22Rv1 (cell line): ENCODE measurements at regions not wholly inside any gene's neighbourhood (a gene's known extent, or its start where the extent isn't known, plus 50 kb on each side); places are given as distances from the start of the nearest gene placed in this dataset.

Source experiments
- H3K27ac ChIP-seq: fragments of 450-650 bp; 2 replicates; pipeline ENCODE4 v1.5.1; 2017
- CTCF ChIP-seq: fragments of 450-650 bp; IDR thresholded peaks from 2 replicates; pipeline ENCODE4 v1.5.1; 2017; ENCODE audit warnings: mild to moderate bottlenecking
- ZFX ChIP-seq: fragments of 450-650 bp; IDR thresholded peaks from 2 replicates; pipeline ENCODE4 v1.6.1; 2017; ENCODE audit warnings: antibody characterized with exemption, borderline replicate concordance

GRCh38 chr17:73896966-73897365 is 252.7 kb upstream of the SDK2 start:
- no peak overlapping the region for H3K27ac ChIP-seq
- TF ChIP-seq ZFX: no peak
- TF ChIP-seq CTCF: no peak

- TF ChIP-seq CTCF: no peak
- TF ChIP-seq ZFX: no peak
- no peak overlapping the region for H3K27ac ChIP-seq
Measured at GRCh38 chr17:73899839-73900238, 255.6 kb upstream of the SDK2 start.

- H3K27ac ChIP-seq: no peak overlapping the region
- TF ChIP-seq ZFX (no peak), CTCF (no peak)
Measured at GRCh38 chr17:73900516-73900915, 256.3 kb upstream of the SDK2 start.

GRCh38 chr17:73901249-73901648 is 257.0 kb upstream of the SDK2 start:
- H3K27ac ChIP-seq: no peak overlapping the region
- TF ChIP-seq ZFX (no peak), CTCF (no peak)

- TF ChIP-seq CTCF (no peak), ZFX (no peak)
Measured at GRCh38 chr17:73901661-73902415, 257.6 kb upstream of the SDK2 start.

GRCh38 chr17:73902416-73903181 is 258.4 kb upstream of the SDK2 start:
- no peak for TF ChIP-seq CTCF
- no peak for TF ChIP-seq ZFX
- no peak overlapping the region for H3K27ac ChIP-seq

More at GRCh38 chr17:73901661-73902415, 257.6 kb upstream of the SDK2 start:
- no peak overlapping the region for H3K27ac ChIP-seq
